ENCODE measurements at regions not wholly inside any gene's neighbourhood (a gene's known extent, or its start where the extent isn't known, plus 50 kb on each side); places are given as distances from the start of the nearest gene placed in this dataset.
A peak's percentile ranks its signal among the peaks of the same experiment; 100 is the strongest.

DNA sequence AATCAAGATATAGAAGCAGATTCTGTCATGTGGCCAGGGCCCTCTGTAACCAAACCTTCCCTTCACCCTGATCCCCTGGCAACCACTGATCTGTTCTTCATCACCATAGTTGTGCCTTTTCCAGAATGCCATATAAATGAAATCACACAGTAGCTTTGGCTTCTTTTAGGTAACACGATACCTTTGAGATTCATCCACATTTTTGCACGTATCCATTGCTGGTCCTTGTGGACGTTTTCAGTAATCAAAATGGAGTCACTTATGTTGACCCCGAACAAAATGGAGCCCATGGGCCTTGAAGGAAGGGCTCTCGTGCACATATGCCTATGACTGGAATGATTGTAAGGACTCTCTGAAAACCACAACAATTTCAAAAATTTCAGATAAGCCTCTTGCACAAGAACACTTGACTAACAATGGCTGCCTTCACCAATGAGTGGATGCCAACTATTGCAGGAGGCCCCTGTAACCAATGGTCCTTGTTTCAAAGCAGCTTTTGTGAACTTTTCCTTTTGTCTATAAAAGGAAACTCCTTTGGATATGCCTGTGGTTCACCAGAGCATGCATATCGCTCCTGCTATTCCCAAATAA, 84.3 kb upstream of the RALY start (continued):
- TF ChIP-seq ZNF331 (CRISPR knock-in tag; IDR thresholded peaks at IDR 0.05) (peak; percentile 88; the same call in 1 of the 2 replicates), MXD4 (CRISPR knock-in tag; IDR thresholded peaks at IDR 0.05) (no peak)

DNA sequence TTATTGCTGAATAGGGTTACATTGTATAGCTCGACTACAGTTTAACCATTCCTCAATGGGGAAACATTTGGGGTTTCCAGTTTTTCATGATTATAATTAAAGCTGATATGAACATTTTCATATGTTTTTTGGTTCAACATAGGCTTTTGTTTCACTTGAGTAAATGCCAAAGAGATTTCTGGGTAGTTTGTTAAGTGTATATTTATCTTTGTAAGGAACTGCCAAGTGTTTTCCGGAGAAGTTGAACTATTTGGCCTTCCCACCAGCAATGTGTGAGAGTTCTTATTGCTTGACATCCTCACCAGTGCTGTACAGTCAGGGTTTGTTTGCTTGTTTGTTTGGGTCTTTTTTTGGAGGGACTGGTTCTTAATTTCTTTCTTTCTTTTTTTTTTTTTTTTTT, 83.7 kb upstream of the RALY start:
- 48% methylated on average over 2 of the region's 2 CpGs for WGBS (ENCODE audit: low lambda C conversion rate)
- ATAC-seq = no peak
- H2AFZ ChIP-seq (ENCODE audit: low read length) = no peak overlapping the region
- H3K27me3 ChIP-seq (ENCODE audit: control insufficient read depth in 1 of 2, insufficient read depth in 2 of 2, low read length in 2 of 2) = no peaks in the 10 kb centered on the region
- H3K4me2 ChIP-seq (ENCODE audit: low read depth, low read length) = peak overlapping the region; percentile 28
- TF ChIP-seq ZFP36L1 (CRISPR knock-in tag; IDR thresholded peaks at IDR 0.05) (no peak), SIX1 (CRISPR knock-in tag; IDR thresholded peaks at IDR 0.05; ENCODE audit: borderline replicate concordance) (no peak), NFE2L2 (IDR thresholded peaks at IDR 0.05; ENCODE audit: low read length) (no peak), PHF20 (CRISPR knock-in tag; IDR thresholded peaks at IDR 0.05) (no peak), ZNF354B (CRISPR knock-in tag; IDR thresholded peaks at IDR 0.05) (no peak), FOXA1 (IDR thresholded peaks at IDR 0.05) (no peak), FOXA1 (CRISPR knock-in tag; IDR thresholded peaks at IDR 0.05) (no peak), ZNF101 (CRISPR knock-in tag; IDR thresholded peaks at IDR 0.05; ENCODE audit: borderline replicate concordance, low read depth) (no peak)
- TF ChIP-seq, protein P1, sequence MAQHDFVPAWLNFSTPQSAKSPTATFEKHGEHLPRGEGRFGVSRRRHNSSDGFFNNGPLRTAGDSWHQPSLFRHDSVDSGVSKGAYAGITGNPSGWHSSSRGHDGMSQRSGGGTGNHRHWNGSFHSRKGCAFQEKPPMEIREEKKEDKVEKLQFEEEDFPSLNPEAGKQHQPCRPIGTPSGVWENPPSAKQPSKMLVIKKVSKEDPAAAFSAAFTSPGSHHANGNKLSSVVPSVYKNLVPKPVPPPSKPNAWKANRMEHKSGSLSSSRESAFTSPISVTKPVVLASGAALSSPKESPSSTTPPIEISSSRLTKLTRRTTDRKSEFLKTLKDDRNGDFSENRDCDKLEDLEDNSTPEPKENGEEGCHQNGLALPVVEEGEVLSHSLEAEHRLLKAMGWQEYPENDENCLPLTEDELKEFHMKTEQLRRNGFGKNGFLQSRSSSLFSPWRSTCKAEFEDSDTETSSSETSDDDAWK (CRISPR knock-in tag; IDR thresholded peaks at IDR 0.05) = no peak
- ChIA-PET CTCF (ENCODE audit: low intra/inter-chr PET ratio, low total read pairs) (no interaction called here), POLR2A (interaction anchor here (0.6 to 1.9 kb wide), 4 partner anchors 11 to 229 kb away, joined by 3 to 8 read pairs (median 3); partner anchors contain the start of genes EIF2S2 and RALY)
- no peak for FAIRE-seq
- in situ Hi-C loops (cut with HindIII; ENCODE audit: extremely low pct_ligation_motif_present, low pct_unique_long_range_greater_than_20kb) = no loop called here
- TSS peak; percentile 99 for BruUV-seq (replicated peaks)
- H3K9me3 ChIP-seq (ENCODE audit: low read length) = no peaks in the 10 kb centered on the region
- H3K4me3 ChIP-seq (replicated peaks in 1 of 3; ENCODE audit: insufficient read depth in 1 of 3, low read depth in 2 of 3, low read length in 3 of 3) = no peak overlapping the region
- DNase-seq (ENCODE audit: low spot score) = no peak
- no peaks in the 10 kb centered on the region for H3K36me3 ChIP-seq (replicated peaks in 1 of 2; ENCODE audit: control insufficient read depth in 1 of 2, insufficient read depth in 2 of 2, low read length in 2 of 2)
- no peaks in the 10 kb centered on the region for H4K20me1 ChIP-seq (ENCODE audit: insufficient read depth, low read length)
- H3K79me2 ChIP-seq (ENCODE audit: insufficient read depth, low read length) = no peaks in the 10 kb centered on the region
- H3K4me1 ChIP-seq (ENCODE audit: insufficient read depth, low read length) = peaks cover 49% of the 10 kb centered on the region
- H3K27ac ChIP-seq (ENCODE audit: extremely low read length, insufficient read depth, low read length) = peak overlapping the region; percentile 22
- intact Hi-C loops (cut with micrococcal nuclease; ENCODE audit: unreplicated experiment) = no loop called here
- peak overlapping the region; percentile 6; the same call in 1 of the 2 replicates for H3K9ac ChIP-seq (ENCODE audit: insufficient read depth, low read depth, low read length)
